NCI-H1417 treated with DMSO at 0.1 percent for 48 hours (cell line): ENCODE measurements at regions not wholly inside any gene's neighbourhood (a gene's known extent, or its start where the extent isn't known, plus 50 kb on each side); places are given as distances from the start of the nearest gene placed in this dataset.

Experiments
- DNase-seq: peaks from one replicate; lab custom pipeline; 2025; lab: John Stamatoyannopoulos, UW

- no peak for DNase-seq
Observed at GRCh38 chr10:61318429-61318828, 134.8 kb downstream of the TMEM26 start.

DNA sequence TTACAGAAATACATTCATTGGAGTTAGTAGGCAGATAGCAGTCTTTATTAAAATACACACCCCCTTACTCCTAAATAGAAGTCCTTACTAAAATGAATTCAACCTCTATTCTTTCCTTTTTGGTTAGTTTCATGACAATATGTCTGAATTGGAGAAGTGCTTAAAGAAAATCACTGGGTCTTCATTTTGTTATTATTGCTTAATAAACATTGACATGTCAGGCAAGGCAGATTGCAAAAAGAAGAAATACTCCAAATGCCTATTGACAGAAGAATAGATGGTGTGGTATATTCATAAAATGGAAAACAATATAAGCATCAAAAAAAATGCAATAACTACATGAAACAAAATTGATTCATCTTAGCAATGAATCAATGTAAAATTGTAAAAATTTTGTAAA, 135.5 kb downstream of the TMEM26 start:
- DNase-seq, result no peak

DNA sequence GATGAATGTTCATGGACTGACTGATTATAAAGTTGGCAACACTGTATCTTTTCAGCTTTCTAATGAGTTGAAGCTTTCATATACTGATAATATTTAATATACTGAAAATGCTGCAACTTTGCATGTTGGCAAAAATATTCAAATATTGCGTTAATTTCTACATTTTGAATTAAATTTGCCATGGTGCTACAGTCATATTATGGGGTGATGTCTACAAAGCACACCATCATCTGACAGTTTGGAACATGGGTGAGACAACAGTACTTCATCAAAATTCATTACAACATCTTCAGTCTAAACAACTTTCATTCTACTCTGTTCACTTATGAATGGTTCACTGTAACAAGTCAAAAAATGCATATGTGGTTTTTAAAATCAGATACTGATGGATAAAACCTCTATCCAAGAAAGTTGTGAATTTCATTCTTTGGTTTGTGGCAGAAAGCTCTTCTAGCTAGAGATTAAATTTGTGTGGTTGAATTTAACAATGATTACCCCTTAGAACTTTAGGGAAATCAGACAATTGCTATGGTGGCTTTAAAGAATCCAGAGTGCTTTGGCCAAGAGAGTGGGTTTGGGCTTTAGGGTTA, 136.4 kb downstream of the TMEM26 start:
- DNase-seq, result no peak

- DNase-seq, result no peak
Observed at GRCh38 chr10:61314273-61314672, 138.9 kb downstream of the TMEM26 start.

- no peak for DNase-seq
Observed at GRCh38 chr10:61313460-61313859, 139.7 kb downstream of the TMEM26 start.

DNA sequence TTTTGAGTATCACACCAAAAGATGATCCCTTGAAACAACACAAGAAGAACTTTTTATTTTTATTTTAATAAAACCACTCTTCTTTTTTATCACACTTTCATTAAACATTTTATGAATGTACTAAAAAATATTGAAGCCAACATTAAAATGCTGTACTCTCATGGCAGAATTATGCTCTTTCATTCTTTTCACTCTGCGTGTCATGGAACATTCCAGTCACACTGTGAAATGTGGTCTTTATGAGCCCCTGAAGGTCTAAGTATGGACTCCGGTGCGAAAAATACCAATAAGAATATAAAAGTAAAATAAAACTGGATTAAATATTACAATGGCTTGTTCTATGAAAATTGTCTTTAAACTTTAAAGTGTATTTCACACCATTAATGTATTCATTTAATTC, 148.4 kb downstream of the TMEM26 start:
- DNase-seq, result no peak

DNA sequence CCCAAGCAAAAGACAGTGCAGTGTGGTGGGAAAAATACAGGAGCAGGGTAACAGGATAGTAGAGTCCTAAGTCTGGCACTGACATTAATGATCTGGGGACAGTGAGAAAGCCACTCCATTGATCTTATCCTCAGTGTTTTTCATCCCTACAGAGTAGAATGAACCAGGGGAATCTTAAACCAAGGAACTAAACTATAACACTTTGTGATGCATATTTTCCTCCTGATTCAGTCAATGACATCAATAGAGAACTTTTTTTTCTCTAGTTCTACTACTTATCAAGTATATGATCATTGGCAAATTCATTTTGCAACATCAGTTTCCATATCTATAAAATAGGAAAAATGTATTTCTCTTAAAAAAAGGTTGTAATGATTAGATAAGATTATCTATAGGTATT, 151.1 kb downstream of the TMEM26 start:
- DNase-seq, result no peak

DNA sequence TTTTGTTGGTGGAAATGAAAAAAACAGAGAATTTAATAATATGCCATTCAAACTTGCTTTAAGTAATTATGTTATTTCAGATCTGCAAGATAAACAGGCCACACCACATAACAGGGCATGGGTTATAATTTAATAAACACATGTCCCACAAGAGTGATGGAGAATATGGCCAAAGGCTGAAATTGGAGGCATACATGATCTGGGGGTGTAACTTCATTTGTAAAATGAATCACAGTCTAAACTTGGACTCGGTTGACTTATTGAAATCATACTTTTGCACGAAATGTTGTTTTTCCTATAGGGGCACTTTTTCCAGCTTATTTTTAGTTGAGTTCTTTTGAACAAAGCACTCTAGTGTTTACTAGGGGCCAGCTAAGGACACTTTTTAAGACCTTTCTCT, 151.6 kb downstream of the TMEM26 start:
- no peak for DNase-seq

DNA sequence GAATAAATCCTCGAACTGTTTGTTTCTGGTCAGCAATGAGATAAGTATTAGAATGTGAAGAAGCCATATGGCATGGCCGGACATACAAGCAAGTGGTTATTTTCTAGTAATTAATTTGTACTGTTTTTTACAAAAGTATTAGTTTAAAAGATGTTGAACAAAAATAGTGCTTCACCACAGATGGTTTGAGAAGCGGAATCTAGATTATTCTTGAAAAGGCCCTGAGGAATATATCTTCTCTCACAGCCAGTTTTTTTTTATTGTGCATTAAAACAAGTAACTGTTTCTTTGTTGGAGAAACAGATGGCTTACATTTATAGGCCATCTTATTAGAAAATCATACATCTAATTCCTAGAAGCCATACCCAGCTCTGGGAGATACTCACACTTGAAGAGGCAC, 153.3 kb downstream of the TMEM26 start:
- DNase-seq, result no peak

GRCh38 chr10:61299156-61299555, 154.0 kb downstream of the TMEM26 start:
- DNase-seq, result no peak

- no peak for DNase-seq
Observed at GRCh38 chr10:61298194-61298593, 155.0 kb downstream of the TMEM26 start.

DNA sequence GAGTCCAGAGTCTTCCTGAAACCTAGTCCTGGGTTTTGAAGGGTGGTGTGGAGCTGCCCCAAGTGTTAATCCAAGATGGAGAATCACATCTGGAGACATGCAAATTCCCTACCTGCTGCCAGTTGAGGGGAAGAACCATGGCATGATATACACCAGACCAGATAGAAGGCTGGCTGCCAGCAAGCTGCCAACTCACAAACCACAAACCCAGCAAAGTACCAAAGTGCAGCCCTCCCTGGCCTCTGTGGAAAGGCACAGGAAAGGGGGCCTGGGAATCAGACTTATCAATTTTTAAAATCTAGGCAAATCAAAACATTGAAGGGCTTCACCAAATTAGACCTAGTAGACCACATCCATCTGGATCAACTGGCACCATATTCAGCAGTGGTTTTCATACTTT, 157.0 kb downstream of the TMEM26 start:
- DNase-seq, result no peak

DNA sequence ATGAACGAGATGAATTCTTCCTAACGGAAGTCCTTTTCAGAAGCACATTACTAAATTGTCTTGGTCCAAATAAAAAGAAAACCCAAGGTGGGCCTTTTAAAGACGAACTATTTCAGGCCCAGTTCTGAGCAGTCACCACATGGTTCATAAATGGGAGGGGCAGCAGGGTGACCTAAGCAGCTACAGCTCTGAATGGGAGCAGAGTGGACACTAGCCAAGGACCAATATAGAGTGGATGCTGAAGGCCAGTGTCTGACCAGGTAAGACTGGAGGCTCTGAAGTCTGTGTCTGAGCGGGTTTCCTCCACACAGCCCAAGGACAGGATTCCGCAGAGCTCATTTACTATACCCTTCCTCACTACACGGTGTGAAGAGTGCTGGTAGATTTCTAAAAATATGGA, 159.1 kb downstream of the TMEM26 start:
- DNase-seq, result no peak

- DNase-seq, result no peak
Observed at GRCh38 chr10:61289813-61290212, 163.4 kb downstream of the TMEM26 start.

DNA sequence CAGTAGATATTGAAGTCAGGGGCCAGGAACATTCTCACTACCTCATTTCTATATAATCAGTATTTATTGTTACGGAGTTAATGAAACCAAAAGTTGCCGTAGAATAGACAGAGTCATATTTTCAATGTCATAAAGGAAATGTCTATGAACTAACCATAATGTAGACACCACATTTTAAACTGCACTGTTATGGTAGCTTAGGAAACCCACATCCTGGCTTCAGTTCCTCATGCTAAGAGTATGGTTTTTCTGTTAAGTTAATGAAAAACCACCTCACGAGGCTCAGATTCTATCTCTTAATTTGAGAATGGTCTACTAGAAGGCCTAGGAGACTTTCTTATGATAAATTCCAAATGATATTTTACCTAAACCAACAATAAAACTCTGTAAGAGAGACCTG, 166.5 kb downstream of the TMEM26 start:
- DNase-seq, result no peak

GRCh38 chr10:61285749-61286148, 167.4 kb downstream of the TMEM26 start:
- DNase-seq, result no peak

DNA sequence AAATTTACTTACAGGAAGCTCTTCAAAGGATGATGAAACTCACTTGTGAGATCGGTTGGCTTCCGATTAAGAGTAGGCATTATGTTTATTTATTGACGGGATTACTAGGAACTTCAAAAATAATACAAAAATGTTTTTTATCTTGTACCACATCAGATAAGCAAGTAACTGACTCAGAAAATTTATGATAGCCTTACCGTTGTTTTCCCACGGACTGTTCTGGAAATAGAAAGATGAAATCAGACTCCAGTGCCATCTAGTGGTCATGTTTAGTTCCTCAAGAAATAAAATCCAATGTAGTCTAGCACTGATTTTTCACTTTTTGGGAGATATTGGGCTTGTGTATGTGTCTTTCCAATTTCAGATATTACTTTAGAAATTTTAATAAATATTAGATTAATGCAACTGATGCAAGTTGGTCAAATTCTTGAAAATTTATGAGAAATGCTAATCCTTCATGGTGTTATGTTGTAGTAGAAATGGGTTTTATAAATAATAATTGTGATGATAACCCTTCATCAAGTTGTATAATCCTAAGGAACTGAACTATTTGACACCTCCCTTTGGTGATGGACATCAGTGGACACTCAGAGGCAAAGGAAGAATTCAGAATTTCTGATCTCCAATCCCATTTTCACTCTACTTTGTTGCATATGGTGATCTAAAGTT, 168.8 kb downstream of the TMEM26 start:
- no peak for DNase-seq

- DNase-seq, result no peak
Observed at GRCh38 chr10:61283481-61284221, 169.5 kb downstream of the TMEM26 start.

- DNase-seq, result no peak
Observed at GRCh38 chr10:61283066-61283465, 170.1 kb downstream of the TMEM26 start.

- DNase-seq, result no peak
Observed at GRCh38 chr10:61280303-61280702, 172.9 kb downstream of the TMEM26 start.

- DNase-seq, result no peak
Observed at GRCh38 chr10:61279400-61279799, 173.8 kb downstream of the TMEM26 start.

DNA sequence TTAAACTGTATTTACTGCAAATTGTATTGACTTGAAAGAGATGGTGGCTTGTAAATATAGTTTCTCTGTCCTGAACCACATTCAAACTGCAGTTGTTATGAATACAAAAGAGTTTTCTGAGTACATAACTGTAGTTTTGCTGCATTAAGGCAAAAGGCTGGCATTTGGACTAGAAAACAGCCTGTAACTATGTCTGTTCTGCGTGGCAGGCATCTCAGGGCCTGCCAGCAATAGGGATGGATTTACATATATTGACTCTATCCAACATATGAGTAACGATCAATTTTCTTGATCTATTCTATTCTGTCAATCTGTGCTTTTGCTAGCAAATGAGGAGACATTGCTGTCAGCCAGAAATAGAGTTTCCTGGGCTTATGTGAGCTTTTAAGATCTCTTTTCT, 174.6 kb downstream of the TMEM26 start:
- DNase-seq, result no peak

- DNase-seq, result no peak
Observed at GRCh38 chr10:61272781-61273180, 180.4 kb downstream of the TMEM26 start.
